Upper lobe of right lung (tissue), 1 donor: ENCODE measurements at regions not wholly inside any gene's neighbourhood (a gene's known extent, or its start where the extent isn't known, plus 50 kb on each side); places are given as distances from the start of the nearest gene placed in this dataset.

Source experiments
- ATAC-seq: fragments of 200-7000 bp; cut with Tn5 transposase; one replicate; pipeline ENCODE4 v1.9.1; 2020; ENCODE audit warnings: mild to moderate bottlenecking, moderate library complexity
- DNase-seq: peaks from one replicate; pipeline ENCODE4 v3.0.0-alpha.2; 2020
- H3K27ac ChIP-seq: fragments of 200-600 bp; one replicate; pipeline ENCODE4 v1.8.0; 2022
- H3K27me3 ChIP-seq: fragments of 200-600 bp; one replicate; pipeline ENCODE4 v1.8.0; 2022; ENCODE audit warnings: mild to moderate bottlenecking
- H3K36me3 ChIP-seq: fragments of 200-600 bp; one replicate; pipeline ENCODE4 v1.8.0; 2022
- H3K4me1 ChIP-seq: fragments of 200-600 bp; one replicate; pipeline ENCODE4 v1.8.0; 2022
- H3K4me3 ChIP-seq: fragments of 200-600 bp; one replicate; pipeline ENCODE4 v1.8.0; 2022; ENCODE audit warnings: mild to moderate bottlenecking
- H3K9me3 ChIP-seq: fragments of 200-600 bp; one replicate; pipeline ENCODE4 v1.8.0; 2022
- CTCF ChIP-seq: fragments of 200-600 bp; IDR thresholded peaks from one replicate; pipeline ENCODE4 v1.8.0; 2022; ENCODE audit warnings: antibody characterized with exemption
- intact Hi-C: fragments of 100-400 bp; cut with DNase I; formaldehyde crosslinking; loops from one replicate; pipeline ENCODE4 v1.11.0; 2022
- donor health status: DM: no; HTN: yes; CAD: no; lungs with severe emphysema.

- Histone ChIP-seq H3K27ac (no peak overlapping the region), H3K27me3 (no peaks in the 10 kb centered on the region), H3K4me3 (peak overlapping the region; percentile 37), H3K4me1 (no peaks in the 10 kb centered on the region), H3K9me3 (no peaks in the 10 kb centered on the region), H3K36me3 (no peaks in the 10 kb centered on the region)
- DNase-seq = no peak
- no peak for ATAC-seq
- TF ChIP-seq CTCF = no peak
- intact Hi-C loops = no loop called here
These were observed 141.9 kb downstream of the KCNA5 start for GRCh38 chr12:5185435-5186069.

- no peaks in the 10 kb centered on the region for H3K36me3 ChIP-seq
- no peak for ATAC-seq
These were observed 143.0 kb downstream of the KCNA5 start for GRCh38 chr12:5186715-5187114.

GRCh38 chr12:5187136-5187535 is 143.5 kb downstream of the KCNA5 start:
- no peak for TF ChIP-seq CTCF
- intact Hi-C loops = no loop called here
- no peaks in the 10 kb centered on the region for H3K27me3 ChIP-seq
- H3K27ac ChIP-seq = no peak overlapping the region
- no peak for DNase-seq
- H3K4me3 ChIP-seq = no peak overlapping the region
- no peaks in the 10 kb centered on the region for H3K9me3 ChIP-seq
- no peaks in the 10 kb centered on the region for H3K36me3 ChIP-seq
- no peaks in the 10 kb centered on the region for H3K4me1 ChIP-seq
- ATAC-seq = no peak

More at GRCh38 chr12:5186715-5187114, 143.0 kb downstream of the KCNA5 start:
- Histone ChIP-seq H3K9me3 (no peaks in the 10 kb centered on the region), H3K27ac (no peak overlapping the region), H3K4me1 (no peaks in the 10 kb centered on the region), H3K4me3 (no peak overlapping the region), H3K27me3 (no peaks in the 10 kb centered on the region)
- no peak for DNase-seq
- no peak for TF ChIP-seq CTCF
- intact Hi-C loops = no loop called here

- no peak for TF ChIP-seq CTCF
- no peaks in the 10 kb centered on the region for H3K9me3 ChIP-seq
- intact Hi-C loops = no loop called here
- no peak for ATAC-seq
- H3K4me3 ChIP-seq = no peak overlapping the region
- H3K27me3 ChIP-seq = no peaks in the 10 kb centered on the region
- no peak overlapping the region for H3K27ac ChIP-seq
- no peaks in the 10 kb centered on the region for H3K36me3 ChIP-seq
- no peak for DNase-seq
- no peaks in the 10 kb centered on the region for H3K4me1 ChIP-seq
These were observed 144.8 kb downstream of the KCNA5 start for GRCh38 chr12:5188472-5188871.

GRCh38 chr12:5189173-5189572 is 145.5 kb downstream of the KCNA5 start:
- DNase-seq = no peak

More at GRCh38 chr12:5189173-5189572, 145.5 kb downstream of the KCNA5 start:
- no peaks in the 10 kb centered on the region for H3K27me3 ChIP-seq
- no peaks in the 10 kb centered on the region for H3K36me3 ChIP-seq
- no peaks in the 10 kb centered on the region for H3K9me3 ChIP-seq
- H3K27ac ChIP-seq = no peak overlapping the region
- ATAC-seq = no peak
- H3K4me3 ChIP-seq = no peak overlapping the region
- TF ChIP-seq CTCF = no peak
- intact Hi-C loops = no loop called here
- H3K4me1 ChIP-seq = no peaks in the 10 kb centered on the region
